SK-N-SH treated with all-trans-retinoic acid at 6 μM for 48 hours (cell line): ENCODE measurements at regions not wholly inside any gene's neighbourhood (a gene's known extent, or its start where the extent isn't known, plus 50 kb on each side); places are given as distances from the start of the nearest gene placed in this dataset.

Source experiments
- ATAC-seq: fragments of 200-7000 bp; cut with Tn5 transposase; 3 replicates; pipeline ENCODE4 v1.9.1; 2020; ENCODE audit warnings: mild to moderate bottlenecking, moderate library complexity
- ARNTL ChIP-seq: fragments of 450-650 bp; formaldehyde crosslinking; IDR thresholded peaks from 2 replicates; pipeline ENCODE4 v1.5.0; 2020; ENCODE audit warnings: low read depth, mild to moderate bottlenecking, moderate library complexity, borderline replicate concordance
- BACH2 ChIP-seq: fragments of 250-450 bp; sonication (Bioruptor Pico); IDR thresholded peaks from 2 replicates; pipeline ENCODE4 v1.9.0; 2021; ENCODE audit warnings: mild to moderate bottlenecking, borderline replicate concordance
- CSDC2 ChIP-seq: fragments of 250-450 bp; sonication (Bioruptor Pico); IDR thresholded peaks from 2 replicates; pipeline ENCODE4 v1.5.0; 2020; ENCODE audit warnings: mild to moderate bottlenecking, moderate library complexity
- ESRRG ChIP-seq: fragments of 250-450 bp; sonication (Bioruptor Pico); IDR thresholded peaks from 2 replicates; pipeline ENCODE4 v1.6.1; 2021; ENCODE audit warnings: mild to moderate bottlenecking
- ISL1 ChIP-seq: fragments of 250-450 bp; sonication (Bioruptor Pico); IDR thresholded peaks from 2 replicates; pipeline ENCODE4 v2.1.2; 2022; ENCODE audit warnings: mild to moderate bottlenecking, moderate library complexity
- OSR1 ChIP-seq: fragments of 250-450 bp; sonication (Bioruptor Pico); IDR thresholded peaks from 2 replicates; pipeline ENCODE4 v1.8.0; 2022; ENCODE audit warnings: moderate library complexity, mild to moderate bottlenecking, inconsistent platforms
- PPARA ChIP-seq: fragments of 250-450 bp; sonication (Bioruptor Pico); IDR thresholded peaks from 2 replicates; pipeline ENCODE4 v1.5.0; 2020; ENCODE audit warnings: mild to moderate bottlenecking, borderline replicate concordance
- RARB ChIP-seq: fragments of 250-450 bp; sonication (Bioruptor Pico); IDR thresholded peaks from 2 replicates; pipeline ENCODE4 v1.8.0; 2021; ENCODE audit warnings: mild to moderate bottlenecking, moderate library complexity
- TCF4 ChIP-seq: fragments of 250-450 bp; sonication (Bioruptor Pico); IDR thresholded peaks from 2 replicates; pipeline ENCODE4 v1.8.0; 2021; ENCODE audit warnings: mild to moderate bottlenecking, moderate library complexity, borderline replicate concordance
- TOX ChIP-seq: fragments of 250-450 bp; sonication (Bioruptor Pico); IDR thresholded peaks from 2 replicates; pipeline ENCODE4 v1.8.0; 2021; ENCODE audit warnings: mild to moderate bottlenecking, moderate library complexity, borderline replicate concordance
- ZC3H10 ChIP-seq: fragments of 250-450 bp; sonication (Bioruptor Pico); IDR thresholded peaks from 2 replicates; pipeline ENCODE4 v1.5.1; 2021; ENCODE audit warnings: mild to moderate bottlenecking, moderate library complexity
- ZFP3 ChIP-seq: fragments of 250-450 bp; sonication (Bioruptor Pico); IDR thresholded peaks from 2 replicates; pipeline ENCODE4 v1.5.0; 2020; ENCODE audit warnings: mild to moderate bottlenecking, moderate library complexity
- ZFP30 ChIP-seq: fragments of 450-650 bp; formaldehyde crosslinking; IDR thresholded peaks from 2 replicates; pipeline ENCODE4 v1.5.0; 2022; ENCODE audit warnings: mild to moderate bottlenecking, moderate library complexity
- ZNF565 ChIP-seq: fragments of 450-650 bp; formaldehyde crosslinking; conservative IDR thresholded peaks from 2 replicates; pipeline ENCODE4 v1.5.0; 2020; ENCODE audit warnings: low read depth, mild to moderate bottlenecking, moderate library complexity
- ZNF70 ChIP-seq: fragments of 450-650 bp; formaldehyde crosslinking; IDR thresholded peaks from 2 replicates; pipeline ENCODE4 v1.5.0; 2020; ENCODE audit warnings: mild to moderate bottlenecking, moderate library complexity
- ZNF8 ChIP-seq: fragments of 450-650 bp; formaldehyde crosslinking; IDR thresholded peaks from 2 replicates; pipeline ENCODE4 v1.5.0; 2020; ENCODE audit warnings: mild to moderate bottlenecking, moderate library complexity
- TF ChIP-seq, protein P1 (sequence below): fragments of 250-450 bp; sonication (Bioruptor Pico); IDR thresholded peaks from 2 replicates; pipeline ENCODE4 v1.5.1; 2020; ENCODE audit warnings: low read depth, mild to moderate bottlenecking, moderate library complexity
- TF ChIP-seq, protein P2 (sequence below): fragments of 250-450 bp; sonication (Bioruptor Pico); IDR thresholded peaks from 2 replicates; pipeline ENCODE4 v1.5.0; 2020; ENCODE audit warnings: mild to moderate bottlenecking, moderate library complexity
- TF ChIP-seq, protein P3 (sequence below): fragments of 250-450 bp; sonication (Bioruptor Pico); IDR thresholded peaks from 2 replicates; pipeline ENCODE4 v1.8.0; 2021; ENCODE audit warnings: low read depth, mild to moderate bottlenecking, moderate library complexity, borderline replicate concordance
- TF ChIP-seq, protein P4 (sequence below): fragments of 250-450 bp; sonication (Bioruptor Pico); IDR thresholded peaks from 2 replicates; pipeline ENCODE4 v1.5.1; 2021; ENCODE audit warnings: mild to moderate bottlenecking, moderate library complexity
- TF ChIP-seq, protein P5 (sequence below): fragments of 250-450 bp; sonication (Bioruptor Pico); IDR thresholded peaks from 2 replicates; pipeline ENCODE4 v1.8.0; 2020; ENCODE audit warnings: mild to moderate bottlenecking, moderate library complexity, borderline replicate concordance

DNA sequence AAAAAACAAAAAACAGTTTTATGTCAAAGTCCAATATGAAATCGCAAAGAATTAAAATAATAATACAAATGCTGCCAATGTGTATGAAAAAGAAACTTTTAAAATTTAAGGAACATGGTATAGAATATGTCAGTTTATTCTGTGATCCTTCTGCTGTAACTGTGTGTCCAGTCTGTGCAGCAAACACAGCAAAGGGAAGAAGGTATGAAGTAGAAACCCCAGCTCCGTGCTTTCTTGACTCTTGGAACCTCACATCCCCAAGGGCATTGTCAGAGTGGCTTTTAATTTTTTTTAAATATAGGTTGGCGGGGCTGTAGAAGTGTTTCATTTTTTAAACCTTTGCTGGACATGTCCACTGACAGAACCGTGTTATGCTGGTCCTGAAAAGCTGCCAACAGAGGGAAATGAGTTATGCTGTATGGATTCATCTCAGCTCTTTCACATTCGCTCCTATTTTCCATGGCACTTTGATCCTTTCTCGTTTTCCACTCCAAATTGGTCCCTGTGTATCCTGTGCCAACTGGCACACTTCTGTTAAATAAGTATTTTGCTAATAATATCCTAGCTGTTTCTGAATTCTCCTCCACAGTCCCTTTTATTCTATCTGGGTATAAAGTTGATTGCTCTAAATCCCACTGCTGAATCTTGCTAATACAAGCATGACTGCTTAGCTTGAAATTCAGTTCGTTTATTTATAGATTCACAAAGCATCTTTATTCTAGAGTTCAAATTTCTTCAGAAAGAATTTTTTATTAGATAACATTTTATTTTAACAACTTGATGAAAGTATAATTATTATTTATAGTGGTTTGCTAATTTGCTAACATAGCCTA, 127.0 kb upstream of the DDIT4L start:
- TF ChIP-seq RARB (no peak), PPARA (CRISPR knock-in tag) (no peak), ZFP30 (CRISPR knock-in tag) (no peak), ESRRG (no peak), TCF4 (CRISPR knock-in tag) (no peak), ZNF565 (CRISPR knock-in tag) (no peak), TOX (CRISPR knock-in tag) (no peak), ARNTL (CRISPR knock-in tag) (no peak), ISL1 (no peak)
- TF ChIP-seq, protein P1, sequence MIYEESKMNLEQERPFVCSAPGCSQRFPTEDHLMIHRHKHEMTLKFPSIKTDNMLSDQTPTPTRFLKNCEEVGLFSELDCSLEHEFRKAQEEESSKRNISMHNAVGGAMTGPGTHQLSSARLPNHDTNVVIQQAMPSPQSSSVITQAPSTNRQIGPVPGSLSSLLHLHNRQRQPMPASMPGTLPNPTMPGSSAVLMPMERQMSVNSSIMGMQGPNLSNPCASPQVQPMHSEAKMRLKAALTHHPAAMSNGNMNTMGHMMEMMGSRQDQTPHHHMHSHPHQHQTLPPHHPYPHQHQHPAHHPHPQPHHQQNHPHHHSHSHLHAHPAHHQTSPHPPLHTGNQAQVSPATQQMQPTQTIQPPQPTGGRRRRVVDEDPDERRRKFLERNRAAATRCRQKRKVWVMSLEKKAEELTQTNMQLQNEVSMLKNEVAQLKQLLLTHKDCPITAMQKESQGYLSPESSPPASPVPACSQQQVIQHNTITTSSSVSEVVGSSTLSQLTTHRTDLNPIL (CRISPR knock-in tag): no peak
- TF ChIP-seq, all 23 proteins: peak for 0
- ATAC-seq: peak; percentile 87

DNA sequence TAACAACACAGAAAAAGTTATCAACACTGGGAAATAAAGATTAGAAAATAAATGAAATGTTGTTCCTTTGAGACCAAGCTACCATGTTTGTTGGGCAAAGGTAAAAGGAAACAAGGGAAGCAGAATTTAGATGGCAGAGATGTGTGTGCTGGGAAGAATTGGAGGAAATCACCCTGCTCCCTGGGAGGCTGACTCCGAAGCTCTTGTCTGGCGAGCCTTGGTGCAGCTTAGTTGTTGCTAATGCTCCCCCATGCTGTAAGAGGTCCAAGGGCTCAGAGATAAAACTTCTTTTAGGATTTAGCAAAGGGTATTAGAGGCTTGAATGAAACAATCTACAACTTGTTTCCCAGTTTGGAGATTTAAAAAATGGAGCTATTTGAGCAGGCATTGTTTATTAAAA, 123.8 kb upstream of the DDIT4L start:
- no peak for ATAC-seq
- TF ChIP-seq, protein P2, sequence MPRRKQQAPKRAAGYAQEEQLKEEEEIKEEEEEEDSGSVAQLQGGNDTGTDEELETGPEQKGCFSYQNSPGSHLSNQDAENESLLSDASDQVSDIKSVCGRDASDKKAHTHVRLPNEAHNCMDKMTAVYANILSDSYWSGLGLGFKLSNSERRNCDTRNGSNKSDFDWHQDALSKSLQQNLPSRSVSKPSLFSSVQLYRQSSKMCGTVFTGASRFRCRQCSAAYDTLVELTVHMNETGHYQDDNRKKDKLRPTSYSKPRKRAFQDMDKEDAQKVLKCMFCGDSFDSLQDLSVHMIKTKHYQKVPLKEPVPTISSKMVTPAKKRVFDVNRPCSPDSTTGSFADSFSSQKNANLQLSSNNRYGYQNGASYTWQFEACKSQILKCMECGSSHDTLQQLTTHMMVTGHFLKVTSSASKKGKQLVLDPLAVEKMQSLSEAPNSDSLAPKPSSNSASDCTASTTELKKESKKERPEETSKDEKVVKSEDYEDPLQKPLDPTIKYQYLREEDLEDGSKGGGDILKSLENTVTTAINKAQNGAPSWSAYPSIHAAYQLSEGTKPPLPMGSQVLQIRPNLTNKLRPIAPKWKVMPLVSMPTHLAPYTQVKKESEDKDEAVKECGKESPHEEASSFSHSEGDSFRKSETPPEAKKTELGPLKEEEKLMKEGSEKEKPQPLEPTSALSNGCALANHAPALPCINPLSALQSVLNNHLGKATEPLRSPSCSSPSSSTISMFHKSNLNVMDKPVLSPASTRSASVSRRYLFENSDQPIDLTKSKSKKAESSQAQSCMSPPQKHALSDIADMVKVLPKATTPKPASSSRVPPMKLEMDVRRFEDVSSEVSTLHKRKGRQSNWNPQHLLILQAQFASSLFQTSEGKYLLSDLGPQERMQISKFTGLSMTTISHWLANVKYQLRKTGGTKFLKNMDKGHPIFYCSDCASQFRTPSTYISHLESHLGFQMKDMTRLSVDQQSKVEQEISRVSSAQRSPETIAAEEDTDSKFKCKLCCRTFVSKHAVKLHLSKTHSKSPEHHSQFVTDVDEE (CRISPR knock-in tag): no peak
- TF ChIP-seq TOX (CRISPR knock-in tag) (no peak), ZNF565 (CRISPR knock-in tag) (no peak), ZFP3 (CRISPR knock-in tag) (no peak), ZC3H10 (no peak), ZNF8 (no peak), OSR1 (CRISPR knock-in tag) (no peak), ISL1 (no peak), ARNTL (CRISPR knock-in tag) (no peak), ZNF70 (CRISPR knock-in tag) (no peak), BACH2 (CRISPR knock-in tag) (no peak), CSDC2 (CRISPR knock-in tag) (no peak)
- TF ChIP-seq, protein P3, sequence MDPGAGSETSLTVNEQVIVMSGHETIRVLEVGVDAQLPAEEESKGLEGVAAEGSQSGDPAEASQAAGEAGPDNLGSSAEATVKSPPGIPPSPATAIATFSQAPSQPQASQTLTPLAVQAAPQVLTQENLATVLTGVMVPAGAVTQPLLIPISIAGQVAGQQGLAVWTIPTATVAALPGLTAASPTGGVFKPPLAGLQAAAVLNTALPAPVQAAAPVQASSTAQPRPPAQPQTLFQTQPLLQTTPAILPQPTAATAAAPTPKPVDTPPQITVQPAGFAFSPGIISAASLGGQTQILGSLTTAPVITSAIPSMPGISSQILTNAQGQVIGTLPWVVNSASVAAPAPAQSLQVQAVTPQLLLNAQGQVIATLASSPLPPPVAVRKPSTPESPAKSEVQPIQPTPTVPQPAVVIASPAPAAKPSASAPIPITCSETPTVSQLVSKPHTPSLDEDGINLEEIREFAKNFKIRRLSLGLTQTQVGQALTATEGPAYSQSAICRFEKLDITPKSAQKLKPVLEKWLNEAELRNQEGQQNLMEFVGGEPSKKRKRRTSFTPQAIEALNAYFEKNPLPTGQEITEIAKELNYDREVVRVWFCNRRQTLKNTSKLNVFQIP: no peak
- TF ChIP-seq, protein P4, sequence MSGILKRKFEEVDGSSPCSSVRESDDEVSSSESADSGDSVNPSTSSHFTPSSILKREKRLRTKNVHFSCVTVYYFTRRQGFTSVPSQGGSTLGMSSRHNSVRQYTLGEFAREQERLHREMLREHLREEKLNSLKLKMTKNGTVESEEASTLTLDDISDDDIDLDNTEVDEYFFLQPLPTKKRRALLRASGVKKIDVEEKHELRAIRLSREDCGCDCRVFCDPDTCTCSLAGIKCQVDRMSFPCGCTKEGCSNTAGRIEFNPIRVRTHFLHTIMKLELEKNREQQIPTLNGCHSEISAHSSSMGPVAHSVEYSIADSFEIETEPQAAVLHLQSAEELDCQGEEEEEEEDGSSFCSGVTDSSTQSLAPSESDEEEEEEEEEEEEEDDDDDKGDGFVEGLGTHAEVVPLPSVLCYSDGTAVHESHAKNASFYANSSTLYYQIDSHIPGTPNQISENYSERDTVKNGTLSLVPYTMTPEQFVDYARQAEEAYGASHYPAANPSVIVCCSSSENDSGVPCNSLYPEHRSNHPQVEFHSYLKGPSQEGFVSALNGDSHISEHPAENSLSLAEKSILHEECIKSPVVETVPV: no peak
- TF ChIP-seq, protein P5, sequence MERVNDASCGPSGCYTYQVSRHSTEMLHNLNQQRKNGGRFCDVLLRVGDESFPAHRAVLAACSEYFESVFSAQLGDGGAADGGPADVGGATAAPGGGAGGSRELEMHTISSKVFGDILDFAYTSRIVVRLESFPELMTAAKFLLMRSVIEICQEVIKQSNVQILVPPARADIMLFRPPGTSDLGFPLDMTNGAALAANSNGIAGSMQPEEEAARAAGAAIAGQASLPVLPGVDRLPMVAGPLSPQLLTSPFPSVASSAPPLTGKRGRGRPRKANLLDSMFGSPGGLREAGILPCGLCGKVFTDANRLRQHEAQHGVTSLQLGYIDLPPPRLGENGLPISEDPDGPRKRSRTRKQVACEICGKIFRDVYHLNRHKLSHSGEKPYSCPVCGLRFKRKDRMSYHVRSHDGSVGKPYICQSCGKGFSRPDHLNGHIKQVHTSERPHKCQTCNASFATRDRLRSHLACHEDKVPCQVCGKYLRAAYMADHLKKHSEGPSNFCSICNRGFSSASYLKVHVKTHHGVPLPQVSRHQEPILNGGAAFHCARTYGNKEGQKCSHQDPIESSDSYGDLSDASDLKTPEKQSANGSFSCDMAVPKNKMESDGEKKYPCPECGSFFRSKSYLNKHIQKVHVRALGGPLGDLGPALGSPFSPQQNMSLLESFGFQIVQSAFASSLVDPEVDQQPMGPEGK (CRISPR knock-in tag): no peak
